ENCODE measurements at regions not wholly inside any gene's neighbourhood (a gene's known extent, or its start where the extent isn't known, plus 50 kb on each side); places are given as distances from the start of the nearest gene placed in this dataset.

- BruUV-seq (replicated peaks) = no TSS peak
- TF ChIP-seq, protein P1, sequence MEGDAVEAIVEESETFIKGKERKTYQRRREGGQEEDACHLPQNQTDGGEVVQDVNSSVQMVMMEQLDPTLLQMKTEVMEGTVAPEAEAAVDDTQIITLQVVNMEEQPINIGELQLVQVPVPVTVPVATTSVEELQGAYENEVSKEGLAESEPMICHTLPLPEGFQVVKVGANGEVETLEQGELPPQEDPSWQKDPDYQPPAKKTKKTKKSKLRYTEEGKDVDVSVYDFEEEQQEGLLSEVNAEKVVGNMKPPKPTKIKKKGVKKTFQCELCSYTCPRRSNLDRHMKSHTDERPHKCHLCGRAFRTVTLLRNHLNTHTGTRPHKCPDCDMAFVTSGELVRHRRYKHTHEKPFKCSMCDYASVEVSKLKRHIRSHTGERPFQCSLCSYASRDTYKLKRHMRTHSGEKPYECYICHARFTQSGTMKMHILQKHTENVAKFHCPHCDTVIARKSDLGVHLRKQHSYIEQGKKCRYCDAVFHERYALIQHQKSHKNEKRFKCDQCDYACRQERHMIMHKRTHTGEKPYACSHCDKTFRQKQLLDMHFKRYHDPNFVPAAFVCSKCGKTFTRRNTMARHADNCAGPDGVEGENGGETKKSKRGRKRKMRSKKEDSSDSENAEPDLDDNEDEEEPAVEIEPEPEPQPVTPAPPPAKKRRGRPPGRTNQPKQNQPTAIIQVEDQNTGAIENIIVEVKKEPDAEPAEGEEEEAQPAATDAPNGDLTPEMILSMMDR (IDR thresholded peaks at IDR 0.05; ENCODE audit: unreplicated experiment) = no peak
- intact Hi-C loops (cut with micrococcal nuclease; ENCODE audit: unreplicated experiment) = no loop called here
- H3K27me3 Mint-ChIP-seq (ENCODE audit: unreplicated experiment) = no peaks in the 10 kb centered on the region
- H3K4me1 Mint-ChIP-seq (ENCODE audit: low read depth, unreplicated experiment) = peaks cover 70% of the 10 kb centered on the region
- CTCF ChIA-PET = interaction anchor here (0.6 kb wide), 1 partner anchor 304 kb away, joined by 3 read pairs; no protein-coding TSS in a partner anchor
- peak overlapping the region; percentile 56 for H3K27ac Mint-ChIP-seq (ENCODE audit: unreplicated experiment)
- peaks cover 16% of the 10 kb centered on the region for H3K36me3 Mint-ChIP-seq (ENCODE audit: insufficient read depth, unreplicated experiment)
- no peak overlapping the region for H3K4me3 Mint-ChIP-seq (ENCODE audit: low read depth, unreplicated experiment)
- DNase-seq = no peak
- no peaks in the 10 kb centered on the region for H3K9me3 Mint-ChIP-seq (ENCODE audit: low read depth, unreplicated experiment)
Observed at GRCh38 chr20:50374541-50375078, 135.6 kb upstream of the PTPN1 start.

GRCh38 chr20:50376179-50376887, 133.8 kb upstream of the PTPN1 start:
- Mint-ChIP-seq H3K36me3 (ENCODE audit: insufficient read depth, unreplicated experiment) (peaks cover 16% of the 10 kb centered on the region), H3K4me3 (ENCODE audit: low read depth, unreplicated experiment) (no peak overlapping the region), H3K27ac (ENCODE audit: unreplicated experiment) (no peak overlapping the region), H3K27me3 (ENCODE audit: unreplicated experiment) (no peaks in the 10 kb centered on the region), H3K4me1 (ENCODE audit: low read depth, unreplicated experiment) (peaks cover 77% of the 10 kb centered on the region), H3K9me3 (ENCODE audit: low read depth, unreplicated experiment) (no peaks in the 10 kb centered on the region)
- intact Hi-C loops (cut with micrococcal nuclease; ENCODE audit: unreplicated experiment) = no loop called here
- TF ChIP-seq, protein P1 (IDR thresholded peaks at IDR 0.05; ENCODE audit: unreplicated experiment) = no peak
- CTCF ChIA-PET = interaction anchor here (0.9 kb wide), 1 partner anchor 105 kb away, joined by 3 read pairs; no protein-coding TSS in a partner anchor
- DNase-seq = no peak
- no TSS peak for BruUV-seq (replicated peaks)

DNA sequence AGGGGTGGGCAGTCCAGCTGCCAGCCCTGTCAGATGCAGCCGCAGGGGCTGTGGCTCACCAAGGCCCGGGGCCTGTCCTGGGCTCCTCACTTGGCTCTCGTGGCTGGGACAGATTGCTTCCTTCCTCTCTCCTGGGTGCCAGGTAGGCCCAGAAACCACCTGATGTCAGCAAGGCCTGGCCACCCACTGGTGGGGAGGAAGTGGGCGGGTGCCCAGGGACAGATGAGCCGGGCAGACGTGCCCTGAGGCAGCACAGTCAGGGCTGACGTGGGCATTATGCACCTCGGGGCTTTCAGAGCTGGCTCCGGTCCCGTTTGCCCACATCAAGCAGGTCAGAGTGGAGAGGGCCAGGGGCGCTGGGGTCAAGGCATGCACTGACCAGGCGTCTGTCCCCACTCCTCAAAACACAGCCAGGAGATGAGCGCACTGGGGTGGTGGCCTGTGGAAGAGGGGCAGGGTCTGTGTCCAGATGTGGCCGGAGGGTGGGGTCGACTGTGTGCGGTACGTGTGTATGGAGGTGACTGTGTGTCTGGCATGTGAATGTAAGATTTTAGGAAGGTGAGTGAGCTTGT, 133.2 kb upstream of the PTPN1 start:
- intact Hi-C loops (cut with micrococcal nuclease; ENCODE audit: unreplicated experiment) = no loop called here
- BruUV-seq (replicated peaks) = no TSS peak
- no peak for DNase-seq
- Mint-ChIP-seq H3K9me3 (ENCODE audit: low read depth, unreplicated experiment) (no peaks in the 10 kb centered on the region), H3K27ac (ENCODE audit: unreplicated experiment) (no peak overlapping the region), H3K27me3 (ENCODE audit: unreplicated experiment) (no peaks in the 10 kb centered on the region), H3K36me3 (ENCODE audit: insufficient read depth, unreplicated experiment) (peaks cover 16% of the 10 kb centered on the region), H3K4me3 (ENCODE audit: low read depth, unreplicated experiment) (no peak overlapping the region), H3K4me1 (ENCODE audit: low read depth, unreplicated experiment) (peaks cover 77% of the 10 kb centered on the region)
- TF ChIP-seq, protein P1 (IDR thresholded peaks at IDR 0.05; ENCODE audit: unreplicated experiment) = no peak
- CTCF ChIA-PET = no interaction called here

- intact Hi-C loops (cut with micrococcal nuclease; ENCODE audit: unreplicated experiment) = no loop called here
- H3K9me3 Mint-ChIP-seq (ENCODE audit: low read depth, unreplicated experiment) = no peaks in the 10 kb centered on the region
- peaks cover 7% of the 10 kb centered on the region for H3K36me3 Mint-ChIP-seq (ENCODE audit: insufficient read depth, unreplicated experiment)
- TF ChIP-seq, protein P1 (IDR thresholded peaks at IDR 0.05; ENCODE audit: unreplicated experiment) = no peak
- CTCF ChIA-PET = interaction anchor here (1.0 kb wide), 1 partner anchor 12 kb away, joined by 4 read pairs; no protein-coding TSS in a partner anchor
- DNase-seq = no peak
- BruUV-seq (replicated peaks) = no TSS peak
- no peaks in the 10 kb centered on the region for H3K27me3 Mint-ChIP-seq (ENCODE audit: unreplicated experiment)
- no peak overlapping the region for H3K27ac Mint-ChIP-seq (ENCODE audit: unreplicated experiment)
- H3K4me1 Mint-ChIP-seq (ENCODE audit: low read depth, unreplicated experiment) = peaks cover 70% of the 10 kb centered on the region
- no peak overlapping the region for H3K4me3 Mint-ChIP-seq (ENCODE audit: low read depth, unreplicated experiment)
Observed at GRCh38 chr20:50378170-50379000, 131.8 kb upstream of the PTPN1 start.
